LNCAP (cell line): ENCODE measurements at regions not wholly inside any gene's neighbourhood (a gene's known extent, or its start where the extent isn't known, plus 50 kb on each side); places are given as distances from the start of the nearest gene placed in this dataset.
A peak's percentile ranks its signal among the peaks of the same experiment; 100 is the strongest.

Experiments used
- TF ChIP-seq, protein P1 (sequence below): fragments of 450-650 bp; IDR thresholded peaks from 2 replicates; pipeline ENCODE4 v1.5.1; 2017; ENCODE audit warnings: mild to moderate bottlenecking

- TF ChIP-seq, protein P1, sequence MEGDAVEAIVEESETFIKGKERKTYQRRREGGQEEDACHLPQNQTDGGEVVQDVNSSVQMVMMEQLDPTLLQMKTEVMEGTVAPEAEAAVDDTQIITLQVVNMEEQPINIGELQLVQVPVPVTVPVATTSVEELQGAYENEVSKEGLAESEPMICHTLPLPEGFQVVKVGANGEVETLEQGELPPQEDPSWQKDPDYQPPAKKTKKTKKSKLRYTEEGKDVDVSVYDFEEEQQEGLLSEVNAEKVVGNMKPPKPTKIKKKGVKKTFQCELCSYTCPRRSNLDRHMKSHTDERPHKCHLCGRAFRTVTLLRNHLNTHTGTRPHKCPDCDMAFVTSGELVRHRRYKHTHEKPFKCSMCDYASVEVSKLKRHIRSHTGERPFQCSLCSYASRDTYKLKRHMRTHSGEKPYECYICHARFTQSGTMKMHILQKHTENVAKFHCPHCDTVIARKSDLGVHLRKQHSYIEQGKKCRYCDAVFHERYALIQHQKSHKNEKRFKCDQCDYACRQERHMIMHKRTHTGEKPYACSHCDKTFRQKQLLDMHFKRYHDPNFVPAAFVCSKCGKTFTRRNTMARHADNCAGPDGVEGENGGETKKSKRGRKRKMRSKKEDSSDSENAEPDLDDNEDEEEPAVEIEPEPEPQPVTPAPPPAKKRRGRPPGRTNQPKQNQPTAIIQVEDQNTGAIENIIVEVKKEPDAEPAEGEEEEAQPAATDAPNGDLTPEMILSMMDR: no peak
Measured at GRCh38 chrX:117522725-117523700, 593.6 kb downstream of the KLHL13 start.

GRCh38 chrX:117517994-117518393, 598.6 kb downstream of the KLHL13 start:
- TF ChIP-seq, protein P1: no peak

GRCh38 chrX:117511379-117511778, 605.2 kb downstream of the KLHL13 start:
- TF ChIP-seq, protein P1: no peak

DNA sequence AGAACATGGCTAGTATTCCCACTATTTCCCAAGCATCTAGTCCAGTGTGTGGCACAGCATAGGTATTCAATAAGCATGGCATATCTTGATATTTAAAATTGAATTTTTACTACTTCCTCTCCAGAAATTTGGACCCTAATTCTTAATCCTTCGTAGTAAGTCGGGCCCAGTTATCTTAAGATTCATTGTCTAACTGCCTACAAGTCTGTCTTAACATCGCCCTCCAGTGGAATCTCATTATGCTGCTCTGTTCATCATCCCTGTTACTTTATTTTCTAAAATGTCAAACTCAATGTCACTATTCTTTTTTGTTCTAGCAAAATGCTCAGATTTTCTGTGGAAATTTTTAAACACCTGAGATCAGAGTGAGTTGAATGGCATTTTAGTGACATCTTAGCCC, 606.2 kb downstream of the KLHL13 start:
- TF ChIP-seq, protein P1: peak; percentile 60

DNA sequence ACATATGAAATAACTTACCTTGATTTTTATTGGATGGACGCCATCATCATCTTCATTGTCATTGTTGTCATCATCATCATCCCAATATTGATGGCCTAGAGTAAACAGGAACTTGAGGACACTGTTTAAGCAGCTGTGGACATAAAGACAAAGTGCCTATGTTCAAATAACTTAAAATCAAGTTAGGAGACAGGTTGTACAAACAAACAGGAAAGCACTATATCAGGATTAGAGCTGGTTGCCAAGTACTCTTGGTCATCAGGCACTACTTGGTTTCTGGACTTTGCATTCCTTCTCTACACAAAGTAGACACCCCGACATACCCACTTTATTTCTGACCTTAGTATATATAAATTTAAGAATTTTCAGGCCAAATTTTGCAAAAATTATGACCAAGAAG, 608.6 kb downstream of the KLHL13 start:
- TF ChIP-seq, protein P1: no peak

GRCh38 chrX:117487421-117487820, 629.2 kb downstream of the KLHL13 start:
- TF ChIP-seq, protein P1: no peak

DNA sequence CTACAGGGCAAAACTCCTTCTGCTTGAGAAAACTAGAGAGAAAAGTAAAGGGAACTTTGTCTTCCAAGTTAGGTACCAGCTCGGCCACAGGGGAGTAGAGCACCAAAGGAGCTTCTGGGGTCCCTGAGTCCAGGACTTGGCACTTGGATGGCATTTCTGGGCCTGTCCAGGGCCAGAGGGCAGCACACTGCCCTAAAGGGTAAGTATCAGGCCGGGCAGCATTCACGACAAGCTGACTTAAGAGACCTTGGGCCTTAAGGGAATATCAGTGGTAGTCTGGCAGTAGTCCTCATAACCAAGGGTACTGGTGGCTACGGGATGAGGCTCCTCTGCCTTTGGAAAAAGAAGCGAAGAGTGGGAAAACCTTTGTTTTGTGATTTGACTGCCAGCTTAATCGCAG, 632.7 kb downstream of the KLHL13 start:
- TF ChIP-seq, protein P1: no peak
